ENCODE measurements at regions not wholly inside any gene's neighbourhood (a gene's known extent, or its start where the extent isn't known, plus 50 kb on each side); places are given as distances from the start of the nearest gene placed in this dataset.
"Not testable (repeated sequence)": the region's sequence is repeated elsewhere in the genome, so short reads cannot be mapped to it uniquely, and the experiment has no call there.

GRCh38 chr5:82594097-82594496 is 315.9 kb upstream of the RPS23 start:
- no peaks in the 10 kb centered on the region for H3K9me3 ChIP-seq (ENCODE audit: low read length)
- H3K27ac Mint-ChIP-seq: no peak overlapping the region
- H3K27ac ChIP-seq (ENCODE audit: low read depth, low read length): no peak overlapping the region
- POLR2A ChIA-PET: no interaction called here
- H3K9me3 Mint-ChIP-seq: peaks cover 0 to 11% (median 0%) of the 10 kb centered on the region in 5 donors
- H3K27me3 Mint-ChIP-seq: peaks cover 3 to 14% of the 10 kb centered on the region in 2 donors
- no peak overlapping the region for H3K4me3 ChIP-seq (ENCODE audit: low read length)
- CTCF ChIA-PET: no interaction called here
- no peak overlapping the region for H3K4me3 Mint-ChIP-seq
- H3K27me3 ChIP-seq (ENCODE audit: insufficient read depth, low read length, poor library complexity, severe bottlenecking): no peaks in the 10 kb centered on the region
- no peaks in the 10 kb centered on the region for H3K36me3 Mint-ChIP-seq
- no peaks in the 10 kb centered on the region for H3K36me3 ChIP-seq (ENCODE audit: insufficient read depth, low read length)
- no peaks in the 10 kb centered on the region for H3K4me1 Mint-ChIP-seq
- no peak for DNase-seq
- no peaks in the 10 kb centered on the region for H3K4me1 ChIP-seq (ENCODE audit: insufficient read depth, low read length)

- Histone ChIP-seq H3K36me3 (ENCODE audit: insufficient read depth, low read length) (no peaks in the 10 kb centered on the region), H3K4me1 (ENCODE audit: insufficient read depth, low read length) (no peaks in the 10 kb centered on the region), H3K9me3 (ENCODE audit: low read length) (no peaks in the 10 kb centered on the region), H3K4me3 (ENCODE audit: low read length) (no peak overlapping the region), H3K27me3 (ENCODE audit: insufficient read depth, low read length, poor library complexity, severe bottlenecking) (no peaks in the 10 kb centered on the region), H3K27ac (ENCODE audit: low read depth, low read length) (no peak overlapping the region)
- no peak overlapping the region for H3K27ac Mint-ChIP-seq
- no peak overlapping the region for H3K4me3 Mint-ChIP-seq
- DNase-seq: no peak
- peaks cover 3 to 14% of the 10 kb centered on the region in 2 donors for H3K27me3 Mint-ChIP-seq
- peaks cover 0 to 11% (median 0%) of the 10 kb centered on the region in 5 donors for H3K9me3 Mint-ChIP-seq
- POLR2A ChIA-PET: no interaction called here
- no peaks in the 10 kb centered on the region for H3K4me1 Mint-ChIP-seq
- CTCF ChIA-PET: no interaction called here
- no peaks in the 10 kb centered on the region for H3K36me3 Mint-ChIP-seq
Observed at GRCh38 chr5:82593481-82593880, 315.3 kb upstream of the RPS23 start.

GRCh38 chr5:82591021-82591515 is 312.9 kb upstream of the RPS23 start:
- DNase-seq: no peak
- peaks cover 2 to 14% of the 10 kb centered on the region in 2 donors for H3K27me3 Mint-ChIP-seq
- H3K9me3 ChIP-seq (ENCODE audit: low read length): no peaks in the 10 kb centered on the region
- no peaks in the 10 kb centered on the region for H3K36me3 ChIP-seq (ENCODE audit: insufficient read depth, low read length)
- ChIA-PET CTCF (interaction anchor here (1.2 kb wide), 1 partner anchor 18 kb away, joined by 3 read pairs; no protein-coding TSS in a partner anchor), POLR2A (no interaction called here)
- H3K27me3 ChIP-seq (ENCODE audit: insufficient read depth, low read length, poor library complexity, severe bottlenecking): no peaks in the 10 kb centered on the region
- no peak overlapping the region for H3K4me3 Mint-ChIP-seq
- no peak overlapping the region for H3K27ac ChIP-seq (ENCODE audit: low read depth, low read length)
- no peak overlapping the region for H3K27ac Mint-ChIP-seq
- peaks cover 0 to 11% (median 0%) of the 10 kb centered on the region in 5 donors for H3K9me3 Mint-ChIP-seq
- H3K4me3 ChIP-seq (ENCODE audit: low read length): no peak overlapping the region
- H3K4me1 ChIP-seq (ENCODE audit: insufficient read depth, low read length): no peaks in the 10 kb centered on the region
- H3K4me1 Mint-ChIP-seq: no peaks in the 10 kb centered on the region
- H3K36me3 Mint-ChIP-seq: no peaks in the 10 kb centered on the region

DNA sequence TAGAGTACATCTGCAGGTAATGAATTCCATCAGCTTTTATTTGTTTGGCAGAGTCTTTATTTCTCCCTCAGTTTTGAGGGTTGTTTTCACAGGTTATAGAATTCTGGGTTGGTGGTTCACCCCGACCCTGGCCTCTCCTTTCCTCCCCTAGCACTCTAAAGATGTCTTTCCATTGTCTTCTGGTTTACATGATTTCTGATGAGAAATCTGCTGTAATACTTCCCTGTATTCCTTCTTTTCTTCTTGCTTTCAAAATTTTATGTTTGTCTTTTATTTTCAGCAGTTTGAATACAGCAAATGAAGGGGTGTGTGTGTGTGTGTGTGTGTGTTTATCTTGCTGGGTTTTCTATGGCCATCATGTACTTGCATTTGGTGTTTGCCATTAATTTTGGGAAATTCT is 312.0 kb upstream of the RPS23 start:
- POLR2A ChIA-PET: no interaction called here
- H3K4me3 Mint-ChIP-seq: no peak overlapping the region
- H3K27ac Mint-ChIP-seq: no peak overlapping the region
- Histone ChIP-seq H3K9me3 (ENCODE audit: low read length) (no peaks in the 10 kb centered on the region), H3K27me3 (ENCODE audit: insufficient read depth, low read length, poor library complexity, severe bottlenecking) (no peaks in the 10 kb centered on the region), H3K4me3 (ENCODE audit: low read length) (no peak overlapping the region), H3K27ac (ENCODE audit: low read depth, low read length) (no peak overlapping the region), H3K4me1 (ENCODE audit: insufficient read depth, low read length) (no peaks in the 10 kb centered on the region), H3K36me3 (ENCODE audit: insufficient read depth, low read length) (no peaks in the 10 kb centered on the region)
- H3K36me3 Mint-ChIP-seq: no peaks in the 10 kb centered on the region
- CTCF ChIA-PET: interaction anchor here (1.2 kb wide), 1 partner anchor 17 kb away, joined by 3 read pairs; no protein-coding TSS in a partner anchor
- H3K27me3 Mint-ChIP-seq: peaks cover 2 to 6% of the 10 kb centered on the region in 2 donors
- peaks cover 0 to 11% (median 0%) of the 10 kb centered on the region in 5 donors for H3K9me3 Mint-ChIP-seq
- H3K4me1 Mint-ChIP-seq: no peaks in the 10 kb centered on the region
- no peak for DNase-seq

DNA sequence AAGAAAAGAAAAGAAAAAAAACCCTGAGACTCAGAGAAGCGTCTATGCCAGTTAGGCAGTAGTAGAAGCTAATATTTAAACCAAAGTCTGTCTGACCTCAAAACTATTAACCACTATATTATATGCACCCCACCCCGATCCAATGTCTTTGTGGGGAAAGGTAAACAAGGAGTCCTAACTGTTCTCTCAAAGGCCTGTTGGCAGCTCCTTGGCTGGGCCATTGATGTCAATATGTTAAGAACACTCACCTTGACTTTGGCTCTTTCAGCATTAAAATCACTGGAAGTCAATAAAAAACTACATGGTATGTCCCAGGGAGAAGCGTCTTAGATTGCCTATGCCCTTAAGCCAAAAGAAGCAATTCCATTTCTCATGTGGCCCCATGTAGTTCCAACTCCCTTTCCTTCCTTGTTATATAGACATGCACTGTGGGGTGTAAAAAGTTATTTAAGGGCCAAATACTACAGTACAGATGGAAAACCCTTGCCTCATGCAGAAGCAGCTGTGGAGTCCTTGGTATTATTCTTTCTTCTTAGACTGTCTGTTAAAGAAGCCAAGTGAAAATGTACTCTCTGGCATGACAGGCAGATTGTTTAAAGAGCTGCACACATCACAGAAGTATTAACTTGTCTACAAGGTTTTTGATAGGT is 308.6 kb upstream of the RPS23 start:
- Mint-ChIP-seq H3K36me3 (peaks cover 0 to 18% (median 0%) of the 10 kb centered on the region in 3 donors), H3K27ac (no peak overlapping the region), H3K27me3 (peaks cover 0 to 8% of the 10 kb centered on the region in 2 donors), H3K9me3 (peaks cover 12 to 27% (median 13%) of the 10 kb centered on the region in 5 donors), H3K4me1 (no peaks in the 10 kb centered on the region), H3K4me3 (no peak overlapping the region)
- Histone ChIP-seq H3K4me3 (ENCODE audit: low read length) (no peak overlapping the region), H3K36me3 (ENCODE audit: insufficient read depth, low read length) (no peaks in the 10 kb centered on the region), H3K27ac (ENCODE audit: low read depth, low read length) (no peak overlapping the region), H3K9me3 (ENCODE audit: low read length) (no peaks in the 10 kb centered on the region), H3K27me3 (ENCODE audit: insufficient read depth, low read length, poor library complexity, severe bottlenecking) (no peaks in the 10 kb centered on the region), H3K4me1 (ENCODE audit: insufficient read depth, low read length) (no peaks in the 10 kb centered on the region)
- DNase-seq: no peak
- ChIA-PET POLR2A (no interaction called here), CTCF (no interaction called here)

GRCh38 chr5:82586181-82586580 is 308.0 kb upstream of the RPS23 start:
- H3K36me3 ChIP-seq (ENCODE audit: insufficient read depth, low read length): no peaks in the 10 kb centered on the region
- no peak overlapping the region for H3K27ac ChIP-seq (ENCODE audit: low read depth, low read length)
- ChIA-PET CTCF (no interaction called here), POLR2A (no interaction called here)
- Mint-ChIP-seq H3K4me1 (no peaks in the 10 kb centered on the region), H3K4me3 (no peak overlapping the region), H3K9me3 (peaks cover 12 to 28% (median 14%) of the 10 kb centered on the region in 5 donors), H3K27ac (no peak overlapping the region), H3K27me3 (peaks cover 0 to 8% of the 10 kb centered on the region in 2 donors), H3K36me3 (peaks cover 0 to 18% (median 0%) of the 10 kb centered on the region in 3 donors)
- H3K9me3 ChIP-seq (ENCODE audit: low read length): no peaks in the 10 kb centered on the region
- H3K27me3 ChIP-seq (ENCODE audit: insufficient read depth, low read length, poor library complexity, severe bottlenecking): no peaks in the 10 kb centered on the region
- H3K4me3 ChIP-seq (ENCODE audit: low read length): no peak overlapping the region
- no peaks in the 10 kb centered on the region for H3K4me1 ChIP-seq (ENCODE audit: insufficient read depth, low read length)
- no peak for DNase-seq

- H3K4me1 Mint-ChIP-seq: no peaks in the 10 kb centered on the region
- Histone ChIP-seq H3K27me3 (ENCODE audit: insufficient read depth, low read length, poor library complexity, severe bottlenecking) (no peaks in the 10 kb centered on the region), H3K4me1 (ENCODE audit: insufficient read depth, low read length) (no peaks in the 10 kb centered on the region), H3K4me3 (ENCODE audit: low read length) (no peak overlapping the region), H3K27ac (ENCODE audit: low read depth, low read length) (no peak overlapping the region), H3K9me3 (ENCODE audit: low read length) (no peaks in the 10 kb centered on the region), H3K36me3 (ENCODE audit: insufficient read depth, low read length) (no peaks in the 10 kb centered on the region)
- no peak overlapping the region for H3K27ac Mint-ChIP-seq
- H3K9me3 Mint-ChIP-seq: peaks cover 13 to 17% (median 14%) of the 10 kb centered on the region in 5 donors
- no peak overlapping the region for H3K4me3 Mint-ChIP-seq
- CTCF ChIA-PET: no interaction called here
- no peak for DNase-seq
- peaks cover 0 to 18% (median 0%) of the 10 kb centered on the region in 3 donors for H3K36me3 Mint-ChIP-seq
- H3K27me3 Mint-ChIP-seq: peaks cover 0 to 8% of the 10 kb centered on the region in 2 donors
- POLR2A ChIA-PET: no interaction called here
Observed at GRCh38 chr5:82584631-82585030, 306.5 kb upstream of the RPS23 start.

DNA sequence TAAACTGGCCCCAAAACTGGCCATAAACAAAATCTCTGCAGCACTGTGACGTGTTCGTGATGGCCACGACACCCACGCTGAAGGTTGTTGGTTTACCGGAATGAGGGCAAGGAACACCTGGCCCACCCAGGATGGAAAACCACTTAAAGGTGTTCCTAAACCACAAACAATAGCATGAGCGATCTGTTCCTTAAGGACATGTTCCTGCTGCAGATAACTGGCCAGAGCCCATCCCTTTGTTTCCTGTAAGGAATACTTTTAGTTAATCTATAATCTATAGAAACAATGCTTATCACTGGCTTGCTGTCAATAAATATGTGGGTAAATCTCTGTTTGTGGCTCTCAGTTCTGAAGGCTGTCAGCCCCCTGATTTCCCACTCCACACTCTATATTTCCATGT is 305.2 kb upstream of the RPS23 start:
- H3K27ac Mint-ChIP-seq; CTCF ChIA-PET; H3K4me1 ChIP-seq (ENCODE audit: insufficient read depth, low read length); H3K4me3 Mint-ChIP-seq; H3K36me3 ChIP-seq (ENCODE audit: insufficient read depth, low read length); H3K27me3 Mint-ChIP-seq; H3K4me3 ChIP-seq (ENCODE audit: low read length); H3K9me3 ChIP-seq (ENCODE audit: low read length); POLR2A ChIA-PET; DNase-seq; H3K27ac ChIP-seq (ENCODE audit: low read depth, low read length); H3K27me3 ChIP-seq (ENCODE audit: insufficient read depth, low read length, poor library complexity, severe bottlenecking); H3K4me1 Mint-ChIP-seq: not testable (repeated sequence)
- Mint-ChIP-seq H3K9me3 (peaks cover 13 to 17% (median 15%) of the 10 kb centered on the region in 5 donors), H3K36me3 (peaks cover 0 to 18% (median 0%) of the 10 kb centered on the region in 3 donors)

Data from CD8-positive, alpha-beta memory T cell (primary cell).